Ramos (cell line): ENCODE measurements at regions not wholly inside any gene's neighbourhood (a gene's known extent, or its start where the extent isn't known, plus 50 kb on each side); places are given as distances from the start of the nearest gene placed in this dataset.

ENCODE experiments used
- in situ Hi-C: fragments of 300-500 bp; cut with MboI; formaldehyde crosslinking; loops from one replicate; pipeline ENCODE4 v1.14.3; 2022; ENCODE audit warnings: low sequenced_read_pairs; ENCODE audit not compliant: unreplicated experiment

DNA sequence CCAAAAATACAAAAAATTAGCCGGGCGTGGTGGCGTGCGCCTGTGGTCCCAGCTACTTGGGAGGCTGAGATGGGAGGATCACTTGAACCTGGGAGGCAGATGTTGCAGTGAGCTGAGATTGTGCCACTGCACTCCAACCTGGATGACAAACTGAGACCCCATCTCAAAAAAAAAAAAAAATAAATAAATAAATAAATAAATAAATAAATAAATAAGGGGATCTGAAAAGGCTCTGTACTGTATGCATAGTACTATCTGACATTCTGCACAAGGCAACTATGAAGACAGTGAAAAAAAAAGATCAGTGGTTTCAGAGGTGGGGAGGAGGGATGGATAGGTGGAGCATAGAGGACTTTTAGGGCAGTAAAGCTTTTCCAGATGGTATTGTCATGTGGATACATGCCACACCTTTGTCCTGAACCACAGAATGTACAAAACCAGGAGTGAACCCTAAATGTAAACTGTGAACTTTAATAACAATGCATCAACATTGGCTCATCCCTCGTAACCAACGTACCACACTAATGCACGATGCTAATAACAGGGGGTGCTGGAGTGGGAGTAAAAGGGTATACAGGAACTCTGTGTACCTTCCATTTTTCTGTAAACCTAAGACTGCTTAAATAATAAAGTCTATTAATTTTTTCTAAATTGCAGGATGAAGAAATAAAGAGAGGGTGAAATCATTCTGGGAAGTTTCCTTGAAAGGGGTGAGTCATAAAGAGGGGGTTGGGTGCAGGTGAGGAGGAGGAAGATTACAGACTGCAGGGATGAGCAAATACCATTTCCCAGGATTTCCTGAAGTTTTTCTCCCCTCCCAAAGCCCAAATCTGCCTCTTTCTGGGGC lies 155.8 kb upstream of the SDK2 start:
- in situ Hi-C loops, result no loop called here

DNA sequence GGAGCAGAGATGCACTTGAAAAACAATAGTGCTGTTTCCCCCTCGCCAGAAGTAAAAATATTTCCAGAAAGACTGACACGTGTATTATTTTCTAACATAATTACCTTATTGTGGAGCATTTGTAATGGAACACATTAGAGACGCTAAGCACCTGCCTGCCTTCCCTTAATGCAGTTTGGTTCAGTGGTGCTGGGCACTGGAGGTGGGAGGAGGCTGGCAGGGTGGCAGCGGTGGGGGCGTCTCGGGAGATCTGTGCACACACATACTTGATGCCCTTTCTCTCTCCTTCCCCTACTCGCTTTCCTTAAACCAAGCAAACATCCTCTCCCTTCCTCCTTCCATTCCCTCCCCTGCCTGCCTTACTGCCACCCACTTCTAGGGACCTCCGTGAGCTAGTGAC lies 156.6 kb upstream of the SDK2 start:
- in situ Hi-C loops, result no loop called here

- in situ Hi-C loops, result no loop called here
These were observed 157.3 kb upstream of the SDK2 start for GRCh38 chr17:73801455-73802100.

DNA sequence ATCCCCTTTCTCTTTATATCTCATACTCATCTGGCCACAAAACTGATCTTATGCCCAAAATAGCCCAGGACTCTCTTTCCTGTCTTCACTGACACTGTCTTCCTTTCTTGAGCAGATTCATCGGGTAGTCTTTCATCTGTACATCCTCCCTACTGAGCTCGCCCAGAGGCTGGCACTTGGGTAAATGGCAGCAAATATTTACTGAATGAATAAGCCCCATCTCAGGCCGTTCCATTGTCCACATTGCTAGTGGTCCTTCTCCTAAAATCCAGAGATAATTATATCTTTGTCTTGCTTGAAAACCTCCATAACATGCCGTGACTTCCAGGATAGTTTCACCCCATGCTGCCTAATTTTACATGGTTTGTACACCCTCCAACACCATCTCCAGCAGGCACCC lies 158.1 kb upstream of the SDK2 start:
- in situ Hi-C loops, result no loop called here

- in situ Hi-C loops, result no loop called here
These were observed 158.6 kb upstream of the SDK2 start for GRCh38 chr17:73802871-73803270.

DNA sequence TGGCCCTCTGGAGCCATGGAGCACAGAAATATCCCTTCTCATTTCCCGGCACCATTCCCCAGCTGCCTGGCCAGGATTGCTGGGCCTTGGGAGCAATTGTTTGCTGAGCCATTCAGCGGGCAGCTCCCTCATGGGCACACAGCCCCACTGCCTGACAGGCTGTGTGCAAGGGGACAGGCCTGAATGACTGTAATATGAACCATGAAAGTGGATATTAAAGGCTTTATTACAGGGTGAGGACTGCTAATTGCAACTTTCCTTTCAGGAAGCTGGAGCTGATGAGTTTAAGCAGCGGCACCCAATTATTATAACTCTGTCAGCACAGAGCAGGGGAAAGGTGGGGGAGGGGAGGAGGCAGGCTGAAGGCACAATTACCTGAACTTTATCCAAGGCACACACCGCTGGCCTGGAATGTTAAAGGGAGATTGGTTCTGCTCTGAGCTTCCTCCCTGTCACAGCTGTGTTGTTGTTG lies 159.8 kb upstream of the SDK2 start:
- in situ Hi-C loops, result no loop called here

DNA sequence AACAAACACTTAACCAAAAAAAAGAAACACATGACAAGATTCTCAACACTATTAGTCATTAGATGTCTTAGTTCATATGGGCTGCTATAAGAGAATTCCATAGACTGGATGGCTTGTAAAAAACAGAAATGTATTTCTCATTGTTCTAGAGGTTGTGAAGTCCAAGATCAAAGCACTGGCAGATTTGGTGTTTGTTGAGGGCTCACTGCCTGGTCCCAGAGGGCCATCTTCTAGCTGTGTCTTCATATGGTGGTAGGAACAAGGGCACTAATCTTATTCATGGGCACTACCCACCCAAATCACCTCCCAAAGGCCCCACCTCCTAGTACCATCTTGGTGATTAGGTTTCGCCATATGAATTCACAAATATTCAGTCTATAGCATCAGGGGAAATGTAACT lies 162.5 kb upstream of the SDK2 start:
- in situ Hi-C loops, result no loop called here

DNA sequence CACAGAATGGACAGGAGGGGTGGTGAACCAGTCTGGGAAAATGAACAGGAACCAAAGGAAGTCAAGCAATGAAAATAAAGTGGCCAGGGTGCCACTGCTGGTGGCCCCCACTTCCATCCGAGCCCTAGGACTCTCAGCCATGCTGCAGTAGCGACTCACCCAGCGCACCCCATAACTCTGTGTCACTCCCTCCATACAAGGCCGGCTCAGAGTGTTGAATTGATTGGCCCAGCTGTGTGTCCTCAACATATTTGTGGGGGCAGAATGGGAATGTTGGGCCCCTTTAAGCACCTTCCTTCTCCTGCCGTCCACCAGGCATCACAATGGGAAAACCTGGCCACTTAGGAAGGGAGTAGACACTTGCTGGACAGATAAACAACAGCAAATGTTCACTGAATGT lies 169.0 kb upstream of the SDK2 start:
- in situ Hi-C loops, result no loop called here

DNA sequence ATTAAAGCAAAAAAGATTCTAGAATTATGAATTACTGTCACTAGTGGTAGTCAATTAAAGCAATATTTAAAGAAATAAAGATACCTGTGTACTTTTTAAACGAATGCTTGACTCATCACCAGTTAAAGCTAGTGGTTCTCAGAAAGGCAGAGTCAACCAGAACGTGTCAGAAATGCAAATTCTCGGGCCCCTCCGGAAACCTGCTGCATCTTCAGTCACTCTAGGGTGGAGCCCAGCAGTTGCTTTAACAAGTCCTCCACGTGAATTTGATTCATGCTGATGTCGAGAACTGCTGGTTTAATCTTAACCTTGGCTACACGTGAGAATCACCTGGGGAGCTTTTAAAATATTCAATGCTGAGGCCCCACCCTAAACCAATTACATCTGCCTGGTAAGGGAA lies 169.8 kb upstream of the SDK2 start:
- in situ Hi-C loops, result no loop called here

DNA sequence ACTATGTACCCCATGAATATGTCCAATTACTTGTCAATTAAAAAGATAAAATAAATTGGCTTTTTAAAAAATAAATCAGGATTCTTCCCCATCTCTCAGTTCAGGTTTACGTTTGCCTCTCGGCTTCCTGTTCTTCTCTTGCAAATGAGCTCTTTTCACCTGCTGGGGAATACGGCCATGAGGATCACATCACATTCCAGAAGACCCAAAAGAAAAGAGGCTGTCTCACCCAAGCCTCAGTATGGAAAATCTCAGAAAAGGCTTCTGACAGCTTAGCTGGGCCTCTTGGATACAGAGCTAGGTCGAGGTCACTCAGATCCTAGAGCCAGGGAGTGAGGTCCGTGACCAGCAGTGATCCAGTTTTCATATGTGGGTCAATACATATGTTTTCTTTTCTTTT lies 171.2 kb upstream of the SDK2 start:
- in situ Hi-C loops, result no loop called here

DNA sequence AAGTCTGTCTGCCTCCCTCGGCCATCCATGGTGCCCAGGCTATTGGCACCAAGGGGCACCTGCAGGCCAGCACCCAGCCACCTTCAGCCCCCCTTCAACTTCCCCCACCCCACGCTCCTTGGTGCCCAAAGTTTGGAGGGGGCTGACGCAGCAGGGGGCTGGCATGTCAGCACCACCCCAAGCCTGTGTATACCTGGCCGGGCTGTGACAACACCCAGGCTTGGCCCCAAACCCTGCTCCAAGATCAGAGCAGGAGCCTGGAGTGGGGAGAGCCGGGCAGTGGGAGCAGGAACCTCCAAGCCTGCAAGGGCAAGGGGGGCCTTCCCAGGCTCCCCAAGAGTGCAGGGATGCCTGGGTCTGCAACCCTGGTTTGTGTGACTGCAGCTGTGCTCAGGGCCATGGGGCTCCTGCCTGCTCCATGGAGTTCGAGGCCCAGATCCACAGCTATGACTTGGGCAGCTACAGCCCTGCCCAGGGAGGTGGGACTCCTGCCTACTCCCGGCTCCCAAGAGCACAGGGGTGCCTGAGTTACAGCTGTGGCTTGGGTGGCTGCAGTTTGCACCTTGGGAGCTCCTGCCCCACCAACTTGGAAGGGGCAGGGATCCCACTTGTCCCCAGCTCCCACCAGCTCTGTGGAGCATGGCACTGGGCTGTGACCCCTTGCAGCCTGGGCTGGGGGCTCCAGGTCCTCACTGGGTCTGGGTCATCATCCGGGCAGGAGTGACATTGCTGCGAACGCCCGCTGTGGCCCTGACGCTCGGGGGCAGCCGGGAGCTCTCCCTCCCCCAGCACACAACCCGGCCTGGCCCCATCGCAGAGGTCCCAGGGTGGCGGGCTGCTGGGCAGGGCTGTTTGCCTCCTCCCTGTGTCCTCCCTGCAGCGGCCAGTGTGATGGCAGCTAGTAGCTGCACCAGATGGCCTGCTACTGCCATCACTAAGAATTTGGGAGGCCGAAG lies 175.5 kb upstream of the SDK2 start:
- in situ Hi-C loops, result no loop called here

DNA sequence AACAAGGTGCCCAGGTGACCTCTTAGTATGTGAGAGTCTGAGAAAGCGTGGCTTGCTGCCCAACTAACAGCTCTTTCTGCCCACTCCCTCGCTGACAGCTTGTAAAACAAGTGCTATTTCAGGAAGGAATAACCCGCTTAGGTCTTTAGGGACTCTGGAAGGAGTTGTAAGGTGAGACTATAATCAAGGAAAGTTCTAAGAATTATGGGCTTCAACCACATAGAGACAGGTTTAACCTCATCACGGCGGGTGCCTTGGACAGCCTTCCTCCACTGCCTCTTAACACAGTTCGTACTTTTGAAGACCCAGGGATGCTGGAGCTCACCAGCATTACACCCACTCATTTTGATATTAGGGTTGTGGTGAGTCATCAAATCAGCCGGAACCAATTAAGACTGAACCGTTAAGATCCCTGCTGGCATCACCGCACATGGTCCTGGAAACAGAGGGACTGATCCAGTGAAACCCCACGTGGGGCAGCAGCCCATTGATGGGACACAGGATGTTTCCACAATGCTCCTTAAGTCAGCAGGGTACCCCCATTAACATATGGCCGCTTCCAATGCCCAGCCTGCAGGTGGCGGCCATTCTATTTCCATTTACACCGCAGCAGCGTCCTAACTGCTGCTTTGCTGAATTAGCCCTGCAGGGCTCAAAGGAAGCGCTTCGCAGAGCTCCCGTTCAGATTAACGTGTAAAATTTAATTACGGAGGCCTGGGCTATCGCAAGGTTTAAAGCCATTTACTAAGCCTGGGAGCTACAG lies 176.6 kb upstream of the SDK2 start:
- in situ Hi-C loops, result no loop called here

GRCh38 chr17:73821665-73822064 lies 177.4 kb upstream of the SDK2 start:
- in situ Hi-C loops, result no loop called here

DNA sequence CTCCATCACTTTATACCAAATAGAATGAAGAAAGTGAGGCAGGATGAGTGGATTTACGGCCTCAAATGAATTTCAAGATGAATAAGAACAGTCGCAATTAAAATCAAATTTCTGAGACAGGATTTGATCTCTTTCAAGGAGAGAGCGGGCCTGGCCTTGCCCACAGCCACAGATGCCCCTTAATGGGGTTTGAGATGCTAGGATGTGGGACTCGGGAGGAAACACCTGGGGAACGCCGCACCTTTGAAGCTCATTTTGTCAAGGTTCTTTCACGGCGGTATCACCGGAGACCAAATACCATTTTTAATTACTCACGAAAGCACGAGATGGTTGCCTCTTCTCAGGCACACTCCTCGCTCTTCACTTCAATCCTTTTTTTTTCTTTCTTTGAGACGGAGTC lies 178.1 kb upstream of the SDK2 start:
- in situ Hi-C loops, result no loop called here

DNA sequence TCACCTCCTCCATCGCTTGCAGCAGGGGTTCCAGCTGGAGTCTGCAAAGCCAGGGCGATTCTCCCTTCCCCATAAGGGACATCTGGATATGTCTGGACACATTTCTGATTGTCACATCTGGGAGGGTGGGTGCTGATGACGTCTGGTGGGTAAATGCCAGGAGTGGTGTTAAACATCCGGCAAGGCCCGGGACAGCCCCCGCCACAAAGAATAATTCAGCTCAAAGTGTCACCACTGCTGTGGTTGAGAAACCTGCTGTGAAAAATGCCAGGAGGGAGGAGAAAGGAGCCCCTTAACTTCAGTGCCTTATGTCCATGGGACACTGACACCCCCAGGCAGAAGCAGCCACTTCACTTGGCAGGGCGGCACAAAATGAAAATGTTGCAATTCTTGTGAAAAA lies 179.4 kb upstream of the SDK2 start:
- in situ Hi-C loops, result no loop called here

- in situ Hi-C loops, result no loop called here
These were observed 180.1 kb upstream of the SDK2 start for GRCh38 chr17:73824321-73824720.

DNA sequence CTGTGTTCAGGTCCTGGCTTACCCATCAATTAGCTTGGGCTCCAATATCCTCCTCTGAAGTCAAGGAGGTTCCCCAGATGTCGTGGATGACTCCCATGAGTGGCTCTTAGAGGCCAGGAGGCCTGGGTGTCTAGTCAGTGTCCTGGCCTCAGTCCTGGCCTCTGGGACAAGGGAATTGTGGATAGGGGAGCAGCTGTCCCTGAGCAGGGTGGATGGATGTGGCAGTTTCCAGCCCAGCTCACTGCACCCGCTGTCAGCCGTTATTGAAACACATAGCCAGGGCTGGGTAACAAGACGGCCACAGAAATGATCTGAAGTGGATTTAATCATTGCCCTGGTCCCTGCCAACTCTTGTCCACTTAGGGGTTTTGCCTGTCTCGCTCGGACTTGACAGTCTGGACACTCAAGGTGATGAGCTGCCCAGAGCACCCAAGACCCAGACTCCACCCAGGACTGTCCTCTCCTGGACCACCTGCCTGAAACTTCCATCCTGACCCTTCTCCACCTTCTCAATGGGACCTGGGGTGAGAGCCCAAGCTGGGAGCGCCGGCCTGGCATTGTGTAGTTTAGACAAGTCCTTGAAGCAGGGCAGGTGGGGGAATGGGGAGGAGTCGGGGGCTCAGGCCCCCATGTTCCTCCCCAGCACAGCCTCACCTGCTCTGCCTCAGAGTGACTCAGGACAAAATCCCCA lies 182.1 kb upstream of the SDK2 start:
- in situ Hi-C loops, result no loop called here

GRCh38 chr17:73826872-73827228 lies 182.6 kb upstream of the SDK2 start:
- in situ Hi-C loops, result no loop called here

DNA sequence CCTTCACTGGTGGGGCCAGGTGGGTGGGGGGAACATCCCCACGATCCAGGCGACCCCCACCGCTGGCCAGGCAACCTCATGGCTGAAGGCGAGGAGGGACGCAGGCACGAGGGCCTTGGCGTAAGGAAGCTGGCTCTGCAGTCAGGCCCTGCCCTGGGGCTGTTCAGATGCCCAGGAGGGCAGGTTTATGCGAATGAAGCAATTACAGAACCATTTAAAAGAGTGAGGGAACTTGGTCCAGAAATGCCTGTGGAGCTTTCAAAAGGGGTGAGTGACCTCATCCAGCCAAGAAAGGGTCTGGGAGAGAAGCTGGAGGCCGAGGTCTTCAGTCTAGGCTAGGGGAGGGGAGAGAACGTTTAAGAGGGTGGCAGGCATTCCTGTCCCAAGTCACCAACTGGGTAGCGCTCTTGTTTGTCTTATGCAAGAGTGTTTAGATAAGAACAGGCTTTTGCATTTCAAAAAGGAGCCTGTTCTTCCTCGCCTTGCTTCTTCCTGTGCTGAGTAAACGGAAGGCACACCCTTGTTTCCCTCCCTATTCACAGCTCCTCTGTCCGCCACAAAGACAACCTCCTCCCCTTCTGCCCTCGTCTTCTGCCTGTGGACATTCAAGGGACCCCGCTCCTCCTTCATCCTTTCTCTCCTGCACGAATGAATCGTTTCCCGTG lies 183.5 kb upstream of the SDK2 start:
- in situ Hi-C loops, result no loop called here
